Right atrium auricular region (tissue), 2 donors: ENCODE measurements at regions not wholly inside any gene's neighbourhood (a gene's known extent, or its start where the extent isn't known, plus 50 kb on each side); places are given as distances from the start of the nearest gene placed in this dataset.
"Not testable (repeated sequence)": the region's sequence is repeated elsewhere in the genome, so short reads cannot be mapped to it uniquely, and the experiment has no call there.

Source experiments
- DNase-seq: peaks from one replicate; pipeline ENCODE4 v3.0.0-alpha.2; 2019; ENCODE audit warnings: low spot score
- H3K27ac ChIP-seq, 2 donors: fragments of 200-600 bp; sonication (generic); 1 replicate in 1 of 2; 2 replicates in 1 of 2; pipeline ENCODE4 v1.5.1; 2016 to 2019
- H3K27me3 ChIP-seq, 2 donors: fragments of 200-600 bp; sonication (generic); one replicate each; pipeline versions ENCODE4 v1.5.1 to v1.6.0; 2017 to 2019
- H3K36me3 ChIP-seq: fragments of 200-600 bp; sonication (generic); one replicate; pipeline ENCODE4 v1.5.1; 2016
- H3K4me1 ChIP-seq, 2 donors: fragments of 200-600 bp; sonication (generic); one replicate each; pipeline versions ENCODE4 v1.5.1 to v1.6.0; 2017 to 2019
- H3K4me3 ChIP-seq, 2 donors: fragments of 200-600 bp; sonication (generic); 1 replicate in 1 of 2; 2 replicates in 1 of 2; pipeline ENCODE4 v1.5.1; 2017 to 2019; ENCODE audit warnings: mild to moderate bottlenecking in 1 of 2, moderate library complexity in 1 of 2
- H3K9me3 ChIP-seq, 2 donors: fragments of 200-600 bp; sonication (generic); one replicate each; pipeline ENCODE4 v1.5.1; 2019
- CTCF ChIP-seq, 2 donors: fragments of 200-600 bp; sonication (generic); IDR thresholded peaks; one replicate each; pipeline ENCODE4 v1.5.1; 2019; ENCODE audit warnings: antibody characterized with exemption in 2 of 2

- H3K27me3 ChIP-seq, result no peaks in the 10 kb centered on the region
- no peaks in the 10 kb centered on the region for H3K4me1 ChIP-seq
- no peak overlapping the region for H3K4me3 ChIP-seq
- H3K27ac ChIP-seq, result no peak overlapping the region
- H3K36me3 ChIP-seq, result no peaks in the 10 kb centered on the region
- no peak for TF ChIP-seq CTCF (IDR thresholded peaks at IDR 0.05)
- H3K9me3 ChIP-seq, result no peaks in the 10 kb centered on the region
- no peak for DNase-seq
These were observed 98.9 kb upstream of the MAPRE2 start for GRCh38 chr18:34942276-34942675.

DNA sequence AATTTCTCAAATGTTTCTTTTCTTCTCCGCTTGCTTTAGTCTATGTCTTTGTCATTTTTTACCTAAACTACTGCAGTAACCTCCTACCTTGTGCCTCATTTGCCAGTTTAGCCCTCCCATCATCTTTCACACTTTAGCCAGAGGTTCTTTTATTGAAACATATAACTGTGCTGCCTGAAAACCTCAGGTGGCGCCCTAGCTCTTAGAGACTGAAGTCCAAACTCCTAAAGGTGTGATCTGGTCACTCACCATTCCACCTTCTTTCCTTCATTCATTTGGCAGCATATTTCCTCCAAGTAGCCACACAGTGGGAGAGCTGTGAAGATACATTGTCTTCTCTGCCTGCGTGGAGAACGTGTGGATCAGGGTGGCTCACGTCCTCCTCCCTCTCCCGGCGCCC is 98.2 kb upstream of the MAPRE2 start:
- no peaks in the 10 kb centered on the region for H3K4me1 ChIP-seq
- no peak overlapping the region for H3K27ac ChIP-seq
- H3K36me3 ChIP-seq, result no peaks in the 10 kb centered on the region
- no peaks in the 10 kb centered on the region for H3K9me3 ChIP-seq
- TF ChIP-seq CTCF (IDR thresholded peaks at IDR 0.05), result no peak
- no peak for DNase-seq
- H3K4me3 ChIP-seq, result no peak overlapping the region
- no peaks in the 10 kb centered on the region for H3K27me3 ChIP-seq

- Histone ChIP-seq H3K4me3 (no peak overlapping the region), H3K36me3 (no peaks in the 10 kb centered on the region), H3K27me3 (no peaks in the 10 kb centered on the region), H3K27ac (no peak overlapping the region), H3K4me1 (no peaks in the 10 kb centered on the region), H3K9me3 (no peaks in the 10 kb centered on the region)
- TF ChIP-seq CTCF (IDR thresholded peaks at IDR 0.05), result no peak
- DNase-seq, result no peak
These were observed 97.6 kb upstream of the MAPRE2 start for GRCh38 chr18:34943587-34943986.

GRCh38 chr18:34947711-34948125 is 93.5 kb upstream of the MAPRE2 start:
- H3K9me3 ChIP-seq, result no peaks in the 10 kb centered on the region
- no peak overlapping the region for H3K27ac ChIP-seq
- H3K36me3 ChIP-seq, result no peaks in the 10 kb centered on the region
- no peak for TF ChIP-seq CTCF (IDR thresholded peaks at IDR 0.05)
- H3K4me3 ChIP-seq, result no peak overlapping the region
- no peak for DNase-seq
- H3K4me1 ChIP-seq, result no peaks in the 10 kb centered on the region
- no peaks in the 10 kb centered on the region for H3K27me3 ChIP-seq

- no peak overlapping the region for H3K4me3 ChIP-seq
- H3K9me3 ChIP-seq, result peaks cover 0 to 3% of the 10 kb centered on the region in 2 donors
- TF ChIP-seq CTCF (IDR thresholded peaks at IDR 0.05), result no peak
- no peaks in the 10 kb centered on the region for H3K4me1 ChIP-seq
- H3K36me3 ChIP-seq, result no peaks in the 10 kb centered on the region
- DNase-seq, result no peak
- H3K27ac ChIP-seq, result no peak overlapping the region
- no peaks in the 10 kb centered on the region for H3K27me3 ChIP-seq
These were observed 89.4 kb upstream of the MAPRE2 start for GRCh38 chr18:34951625-34952379.

- no peak for DNase-seq
- no peak for TF ChIP-seq CTCF (IDR thresholded peaks at IDR 0.05)
- no peaks in the 10 kb centered on the region for H3K27me3 ChIP-seq
- no peak overlapping the region for H3K4me3 ChIP-seq
- peaks cover 0 to 4% of the 10 kb centered on the region in 2 donors for H3K4me1 ChIP-seq
- peaks cover 0 to 3% of the 10 kb centered on the region in 2 donors for H3K9me3 ChIP-seq
- H3K27ac ChIP-seq, result no peak overlapping the region
- no peaks in the 10 kb centered on the region for H3K36me3 ChIP-seq
These were observed 88.0 kb upstream of the MAPRE2 start for GRCh38 chr18:34953212-34953611.

- H3K4me1 ChIP-seq, H3K36me3 ChIP-seq, H3K27me3 ChIP-seq, H3K27ac ChIP-seq, H3K9me3 ChIP-seq, DNase-seq, H3K4me3 ChIP-seq: not testable (repeated sequence)
These were observed 85.7 kb upstream of the MAPRE2 start for GRCh38 chr18:34955494-34955893.
